A549 (cell line): ENCODE measurements at regions not wholly inside any gene's neighbourhood (a gene's known extent, or its start where the extent isn't known, plus 50 kb on each side); places are given as distances from the start of the nearest gene placed in this dataset.

ENCODE experiments used
- BHLHE40 ChIP-seq: IDR thresholded peaks from 2 replicates; pipeline ENCODE4 v1.6.1; 2012; ENCODE audit warnings: low read depth, low read length, inconsistent platforms
- CHD2 ChIP-seq: fragments of 150-350 bp; IDR thresholded peaks from 2 replicates; pipeline ENCODE4 v1.6.1; 2014; ENCODE audit warnings: low read length; ENCODE audit not compliant: partially characterized antibody
- CTCF ChIP-seq: fragments of >200 bp; sonication (Bioruptor Twin); formaldehyde crosslinking; IDR thresholded peaks from 3 replicates; pipeline ENCODE4 v1.5.1; 2016
- GATA3 ChIP-seq: IDR thresholded peaks from 2 replicates; pipeline ENCODE4 v1.6.1; 2012; ENCODE audit warnings: borderline replicate concordance
- RAD21 ChIP-seq, 2 experiments: fragments of >200 bp in 1 of 2; sonication (Bioruptor Twin) in 1 of 2; formaldehyde crosslinking in 1 of 2; IDR thresholded peaks in 1 of 2; conservative IDR thresholded peaks in 1 of 2; 2 replicates in 1 of 2; 3 replicates in 1 of 2; pipeline ENCODE4 v1.6.1; 2012 to 2018; ENCODE audit warnings: inconsistent platforms in 1 of 2
- RCOR1 ChIP-seq: fragments of 150-350 bp; IDR thresholded peaks from 2 replicates; pipeline ENCODE4 v1.6.1; 2014; ENCODE audit warnings: antibody characterized with exemption, low read length, low read depth
- RNF2 ChIP-seq: fragments of 200-600 bp; sonication (generic); IDR thresholded peaks from 2 replicates; pipeline ENCODE4 v1.6.1; 2016; ENCODE audit warnings: low read depth, mild to moderate bottlenecking, antibody characterized with exemption, moderate library complexity, borderline replicate concordance
- USF2 ChIP-seq: fragments of 450-650 bp; IDR thresholded peaks from 2 replicates; pipeline ENCODE4 v1.6.1; 2014; ENCODE audit warnings: antibody characterized with exemption

GRCh38 chr13:27680465-27680864, 58.8 kb downstream of the POLR1D start:
- TF ChIP-seq BHLHE40 (no peak), CTCF (no peak), CHD2 (no peak), RAD21 (conservative IDR thresholded peaks at IDR 0.05 in 1 of 2, IDR thresholded peaks at IDR 0.05 in 1 of 2) (no peak), GATA3 (no peak), RCOR1 (no peak), RNF2 (no peak), USF2 (no peak)
